Tibial nerve (tissue), 4 donors: ENCODE measurements at regions not wholly inside any gene's neighbourhood (a gene's known extent, or its start where the extent isn't known, plus 50 kb on each side); places are given as distances from the start of the nearest gene placed in this dataset.

Experiments used
- DNase-seq, 2 donors: peaks; one replicate each; pipeline ENCODE4 v3.0.0-alpha.2; 2019; ENCODE audit warnings: low spot score in 2 of 2
- H3K27ac ChIP-seq, 4 donors: fragments of 200-600 bp; sonication (generic) in 3 of 4; one replicate each; pipeline ENCODE4 v1.5.1; 2017 to 2019; ENCODE audit warnings: mild to moderate bottlenecking in 1 of 4
- H3K27me3 ChIP-seq, 2 donors: fragments of 200-600 bp; sonication (generic) in 1 of 2; one replicate each; pipeline versions ENCODE4 v1.5.1 to v1.6.0; 2017 to 2019
- H3K36me3 ChIP-seq, 3 donors: fragments of 200-600 bp; sonication (generic); one replicate each; pipeline ENCODE4 v1.5.1; 2018 to 2019
- H3K4me1 ChIP-seq, 4 donors: fragments of 200-600 bp; sonication (generic) in 3 of 4; one replicate each; pipeline ENCODE4 v1.5.1; 2017 to 2019
- H3K4me3 ChIP-seq, 4 donors: fragments of 200-600 bp; sonication (generic) in 3 of 4; one replicate each; pipeline ENCODE4 v1.5.1; 2017 to 2019; ENCODE audit warnings: mild to moderate bottlenecking in 1 of 4, moderate library complexity in 1 of 4
- H3K9me3 ChIP-seq, 4 donors: fragments of 200-600 bp; sonication (generic) in 3 of 4; one replicate each; pipeline ENCODE4 v1.5.1; 2017 to 2019
- EP300 ChIP-seq, 2 donors: sonication (generic); formaldehyde crosslinking; IDR thresholded peaks; one replicate each; pipeline ENCODE4 v1.6.1; 2017; ENCODE audit warnings: antibody characterized with exemption in 2 of 2, mild to moderate bottlenecking in 1 of 2
- POLR2A ChIP-seq, 2 donors: fragments of 450-650 bp; IDR thresholded peaks; one replicate each; pipeline ENCODE4 v1.6.1; 2017; ENCODE audit warnings: antibody characterized with exemption in 2 of 2, mild to moderate bottlenecking in 2 of 2, moderate library complexity in 2 of 2
- WGBS, 2 donors: methylation state at CpG; one replicate each; pipeline ENCODE4 v1.1.5; 2018; 5-methylcytosine and 5-hydroxymethylcytosine counted together
- TF ChIP-seq, protein P1 (sequence below), 5 experiments: fragments of 200-600 bp in 3 of 5; fragments of 450-650 bp in 2 of 5; sonication (generic) in 3 of 5; IDR thresholded peaks; one replicate each; pipeline ENCODE4 v1.5.1; 2016 to 2019; ENCODE audit warnings: antibody characterized with exemption in 5 of 5, mild to moderate bottlenecking in 3 of 5, moderate library complexity in 2 of 5

- WGBS, 2 donors, result 89% methylated on average over 4 of the region's 4 CpGs
- Histone ChIP-seq H3K27me3 (no peaks in the 10 kb centered on the region), H3K4me3 (no peak overlapping the region), H3K36me3 (no peaks in the 10 kb centered on the region), H3K27ac (no peak overlapping the region), H3K4me1 (peaks cover 0 to 16% (median 4%) of the 10 kb centered on the region in 4 donors), H3K9me3 (no peaks in the 10 kb centered on the region)
- TF ChIP-seq EP300 (IDR thresholded peaks at IDR 0.05), result no peak
- TF ChIP-seq POLR2A (IDR thresholded peaks at IDR 0.05), result no peak
- TF ChIP-seq, protein P1, sequence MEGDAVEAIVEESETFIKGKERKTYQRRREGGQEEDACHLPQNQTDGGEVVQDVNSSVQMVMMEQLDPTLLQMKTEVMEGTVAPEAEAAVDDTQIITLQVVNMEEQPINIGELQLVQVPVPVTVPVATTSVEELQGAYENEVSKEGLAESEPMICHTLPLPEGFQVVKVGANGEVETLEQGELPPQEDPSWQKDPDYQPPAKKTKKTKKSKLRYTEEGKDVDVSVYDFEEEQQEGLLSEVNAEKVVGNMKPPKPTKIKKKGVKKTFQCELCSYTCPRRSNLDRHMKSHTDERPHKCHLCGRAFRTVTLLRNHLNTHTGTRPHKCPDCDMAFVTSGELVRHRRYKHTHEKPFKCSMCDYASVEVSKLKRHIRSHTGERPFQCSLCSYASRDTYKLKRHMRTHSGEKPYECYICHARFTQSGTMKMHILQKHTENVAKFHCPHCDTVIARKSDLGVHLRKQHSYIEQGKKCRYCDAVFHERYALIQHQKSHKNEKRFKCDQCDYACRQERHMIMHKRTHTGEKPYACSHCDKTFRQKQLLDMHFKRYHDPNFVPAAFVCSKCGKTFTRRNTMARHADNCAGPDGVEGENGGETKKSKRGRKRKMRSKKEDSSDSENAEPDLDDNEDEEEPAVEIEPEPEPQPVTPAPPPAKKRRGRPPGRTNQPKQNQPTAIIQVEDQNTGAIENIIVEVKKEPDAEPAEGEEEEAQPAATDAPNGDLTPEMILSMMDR (IDR thresholded peaks at IDR 0.05), result no peak
- DNase-seq, result no peak
Observed at GRCh38 chr1:94336991-94337390, 81.2 kb upstream of the ABCD3 start.

DNA sequence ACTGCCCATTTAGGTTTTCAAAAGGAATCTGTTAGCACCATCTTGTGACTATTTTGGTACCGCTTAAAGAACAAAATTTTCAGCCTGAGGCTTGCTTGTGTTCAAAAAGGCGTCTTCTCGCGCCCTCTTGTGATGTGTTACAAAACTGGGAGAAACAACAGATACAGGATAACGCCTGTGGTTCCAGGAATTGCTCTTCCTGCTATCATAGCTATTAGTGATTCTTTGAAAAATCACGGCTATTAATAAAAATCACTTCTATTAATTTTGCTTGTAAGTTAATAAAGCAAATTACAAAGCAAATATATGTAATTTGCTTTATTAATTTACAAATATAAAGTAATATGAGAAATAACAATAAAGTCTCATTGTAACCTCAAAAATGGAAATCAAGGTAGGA, 82.2 kb upstream of the ABCD3 start:
- H3K4me3 ChIP-seq, result no peak overlapping the region
- DNase-seq, result peak; percentile 56 to 90
- H3K4me1 ChIP-seq, result peaks cover 0 to 16% (median 4%) of the 10 kb centered on the region in 4 donors
- no peaks in the 10 kb centered on the region for H3K9me3 ChIP-seq
- TF ChIP-seq POLR2A (IDR thresholded peaks at IDR 0.05) (peak in 1 of 2 donors; percentile 14), EP300 (IDR thresholded peaks at IDR 0.05) (peak in 1 of 2 donors; percentile 71)
- TF ChIP-seq, protein P1 (IDR thresholded peaks at IDR 0.05), result peak; percentile 70 to 96 (median 83)
- H3K27me3 ChIP-seq, result no peaks in the 10 kb centered on the region
- no peak overlapping the region for H3K27ac ChIP-seq
- no peaks in the 10 kb centered on the region for H3K36me3 ChIP-seq
- 1 to 2% methylated on average over 6 of the region's 6 CpGs for WGBS, 2 donors

GRCh38 chr1:94335447-94335846, 82.7 kb upstream of the ABCD3 start:
- Histone ChIP-seq H3K4me1 (peaks cover 0 to 20% (median 4%) of the 10 kb centered on the region in 4 donors), H3K36me3 (no peaks in the 10 kb centered on the region), H3K9me3 (no peaks in the 10 kb centered on the region), H3K4me3 (no peak overlapping the region), H3K27me3 (no peaks in the 10 kb centered on the region), H3K27ac (peak overlapping the region in 2 of 4 donors; percentile 5 to 63)
- 55 to 56% methylated on average over 2 of the region's 2 CpGs for WGBS, 2 donors
- no peak for DNase-seq
- TF ChIP-seq, protein P1 (IDR thresholded peaks at IDR 0.05), result no peak
- TF ChIP-seq POLR2A (IDR thresholded peaks at IDR 0.05) (no peak), EP300 (IDR thresholded peaks at IDR 0.05) (no peak)

DNA sequence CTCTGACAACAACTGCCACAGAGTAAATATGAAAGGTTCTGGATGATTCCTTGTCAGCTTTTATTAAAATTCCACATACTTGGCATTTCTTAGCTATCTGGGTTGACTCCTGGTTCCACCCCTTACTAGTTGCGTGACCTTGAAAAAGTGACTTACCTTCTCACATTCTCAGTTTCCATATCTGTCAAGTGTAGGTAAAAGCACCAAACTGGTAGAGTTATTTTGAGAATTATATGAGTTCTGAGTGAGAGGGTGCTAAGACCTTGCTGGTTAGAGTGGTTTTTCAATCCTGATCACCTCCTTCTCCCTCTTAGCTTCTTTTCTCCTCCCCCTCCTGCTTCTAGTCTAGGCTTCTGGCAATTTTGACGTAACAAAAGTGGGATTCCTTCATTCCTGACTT, 83.4 kb upstream of the ABCD3 start:
- 58 to 69% methylated on average over 2 of the region's 2 CpGs for WGBS, 2 donors

GRCh38 chr1:94332952-94333351, 85.2 kb upstream of the ABCD3 start:
- no peak for DNase-seq
- H3K9me3 ChIP-seq, result no peaks in the 10 kb centered on the region
- H3K36me3 ChIP-seq, result no peaks in the 10 kb centered on the region
- H3K4me1 ChIP-seq, result peaks cover 0 to 40% (median 4%) of the 10 kb centered on the region in 4 donors
- TF ChIP-seq, protein P1 (IDR thresholded peaks at IDR 0.05), result no peak
- TF ChIP-seq EP300 (IDR thresholded peaks at IDR 0.05) (no peak), POLR2A (IDR thresholded peaks at IDR 0.05) (no peak)
- H3K4me3 ChIP-seq, result no peak overlapping the region
- H3K27ac ChIP-seq, result no peak overlapping the region
- no peaks in the 10 kb centered on the region for H3K27me3 ChIP-seq
- 73 to 79% methylated on average over 4 of the region's 4 CpGs for WGBS, 2 donors

More for the DNA sequence above, 83.4 kb upstream of the ABCD3 start:
- TF ChIP-seq EP300 (IDR thresholded peaks at IDR 0.05) (no peak), POLR2A (IDR thresholded peaks at IDR 0.05) (no peak)
- TF ChIP-seq, protein P1 (IDR thresholded peaks at IDR 0.05), result no peak
- DNase-seq, result no peak
- Histone ChIP-seq H3K36me3 (no peaks in the 10 kb centered on the region), H3K4me1 (peaks cover 0 to 27% (median 4%) of the 10 kb centered on the region in 4 donors), H3K4me3 (no peak overlapping the region), H3K27ac (peak overlapping the region in 3 of 4 donors; percentile 15 to 63 (median 26)), H3K9me3 (no peaks in the 10 kb centered on the region), H3K27me3 (no peaks in the 10 kb centered on the region)
